Hepatocyte (in vitro differentiated cells): ENCODE measurements at regions not wholly inside any gene's neighbourhood (a gene's known extent, or its start where the extent isn't known, plus 50 kb on each side); places are given as distances from the start of the nearest gene placed in this dataset.

Experiments used
- EZH2 ChIP-seq: fragments of 200-600 bp; sonication (generic); IDR thresholded peaks from 2 replicates; pipeline ENCODE4 v1.6.1; 2016; ENCODE audit warnings: antibody characterized with exemption, mild to moderate bottlenecking, borderline replicate concordance
- TF ChIP-seq, protein P1 (sequence below): fragments of 200-600 bp; sonication (generic); IDR thresholded peaks from 2 replicates; pipeline ENCODE4 v1.5.1; 2016; ENCODE audit warnings: antibody characterized with exemption, mild to moderate bottlenecking; ENCODE audit not compliant: poor library complexity

DNA sequence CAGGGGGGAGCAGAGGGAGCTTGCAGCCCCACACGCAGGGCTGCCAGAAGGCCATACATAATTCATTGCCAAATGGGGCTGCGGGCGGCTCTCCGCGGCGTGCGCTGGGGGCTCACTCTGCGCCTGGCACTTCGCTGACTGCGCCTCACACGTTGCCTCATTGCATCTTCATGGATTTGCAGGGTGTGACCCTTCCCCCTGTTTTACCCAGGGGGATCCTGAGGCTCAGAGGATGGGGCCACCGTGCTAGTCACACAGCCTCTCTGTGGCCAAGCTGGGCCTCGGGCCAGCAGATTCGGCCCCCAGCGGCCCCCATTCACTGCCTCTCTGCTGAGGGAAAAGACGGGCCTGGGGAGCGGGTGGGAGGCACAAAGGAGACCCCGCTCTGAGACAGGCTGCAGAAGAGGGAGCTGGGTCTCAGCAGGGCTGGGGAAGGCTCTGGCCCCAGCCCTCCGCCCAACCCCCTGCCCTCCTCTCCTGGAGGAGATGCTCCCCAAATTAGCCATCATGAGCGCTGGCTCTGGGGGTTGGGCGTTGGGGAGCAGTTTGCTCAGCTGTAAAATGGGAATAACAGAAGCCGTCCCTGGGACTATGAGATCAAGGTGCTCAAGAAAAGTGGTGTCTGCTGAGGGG is 115.5 kb downstream of the C9orf50 start:
- TF ChIP-seq, protein P1, sequence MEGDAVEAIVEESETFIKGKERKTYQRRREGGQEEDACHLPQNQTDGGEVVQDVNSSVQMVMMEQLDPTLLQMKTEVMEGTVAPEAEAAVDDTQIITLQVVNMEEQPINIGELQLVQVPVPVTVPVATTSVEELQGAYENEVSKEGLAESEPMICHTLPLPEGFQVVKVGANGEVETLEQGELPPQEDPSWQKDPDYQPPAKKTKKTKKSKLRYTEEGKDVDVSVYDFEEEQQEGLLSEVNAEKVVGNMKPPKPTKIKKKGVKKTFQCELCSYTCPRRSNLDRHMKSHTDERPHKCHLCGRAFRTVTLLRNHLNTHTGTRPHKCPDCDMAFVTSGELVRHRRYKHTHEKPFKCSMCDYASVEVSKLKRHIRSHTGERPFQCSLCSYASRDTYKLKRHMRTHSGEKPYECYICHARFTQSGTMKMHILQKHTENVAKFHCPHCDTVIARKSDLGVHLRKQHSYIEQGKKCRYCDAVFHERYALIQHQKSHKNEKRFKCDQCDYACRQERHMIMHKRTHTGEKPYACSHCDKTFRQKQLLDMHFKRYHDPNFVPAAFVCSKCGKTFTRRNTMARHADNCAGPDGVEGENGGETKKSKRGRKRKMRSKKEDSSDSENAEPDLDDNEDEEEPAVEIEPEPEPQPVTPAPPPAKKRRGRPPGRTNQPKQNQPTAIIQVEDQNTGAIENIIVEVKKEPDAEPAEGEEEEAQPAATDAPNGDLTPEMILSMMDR: no peak
- TF ChIP-seq EZH2: no peak
